NCI-H2196 (cell line): ENCODE measurements at regions not wholly inside any gene's neighbourhood (a gene's known extent, or its start where the extent isn't known, plus 50 kb on each side); places are given as distances from the start of the nearest gene placed in this dataset.

Experiments used
- DNase-seq: peaks from one replicate; lab custom pipeline; 2025; ENCODE audit not compliant: unreplicated experiment; lab: John Stamatoyannopoulos, UW

DNA sequence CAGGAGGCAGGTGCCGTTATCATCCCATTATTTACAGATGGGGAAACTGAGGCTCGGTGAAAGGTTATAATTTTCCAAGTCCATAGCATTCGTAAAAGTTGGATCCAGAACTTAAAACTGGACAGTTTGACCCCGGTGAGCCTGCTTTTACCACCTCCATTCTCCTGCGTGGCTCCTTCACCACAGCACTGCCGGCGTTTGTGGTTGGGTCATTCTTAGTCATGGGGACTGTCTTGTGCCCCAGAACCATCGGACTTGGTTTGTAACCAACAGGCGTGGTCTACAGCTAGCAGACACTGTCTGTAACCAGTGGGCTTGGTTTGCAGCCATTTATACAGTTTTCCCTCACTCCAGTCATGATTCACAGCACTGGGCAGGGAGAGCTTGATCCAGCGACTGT, 511.3 kb downstream of the NPHP4 start:
- no peak for DNase-seq

DNA sequence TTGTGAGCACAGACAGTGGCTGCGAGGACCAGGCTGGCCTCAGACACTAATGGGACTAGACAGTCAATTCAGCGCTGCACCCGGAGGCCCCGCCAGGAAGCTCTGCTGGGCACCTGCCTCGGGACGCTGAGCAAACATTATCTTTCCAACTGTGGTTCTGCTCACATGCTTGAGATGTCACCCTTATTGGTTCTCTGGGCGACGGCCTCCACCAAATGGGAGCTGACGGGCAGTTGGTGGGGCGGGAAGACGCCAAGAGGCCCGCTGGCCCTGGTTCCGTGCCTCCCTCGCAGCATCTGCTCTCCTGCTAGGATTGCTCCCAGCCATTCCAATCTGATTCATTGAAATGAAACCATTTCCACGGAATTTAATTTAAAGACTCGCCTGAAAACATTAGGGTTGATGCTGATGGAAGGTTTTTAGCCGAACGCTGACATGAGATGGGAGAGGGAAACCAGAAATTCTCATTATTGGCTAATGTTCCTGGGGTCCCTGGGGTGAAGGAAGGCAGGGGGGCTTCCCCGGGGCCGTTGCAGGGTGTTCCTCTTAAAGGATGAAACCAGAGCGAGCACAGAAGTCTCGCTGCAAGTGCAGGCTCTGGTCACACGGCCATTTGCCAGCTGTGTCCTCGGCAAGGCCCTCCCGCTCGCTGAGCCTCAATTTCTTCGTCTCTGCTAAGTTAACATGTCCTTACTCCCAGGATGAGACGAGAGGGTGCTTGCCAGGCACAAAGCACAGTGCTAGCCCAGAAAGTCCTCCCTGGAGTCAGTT, 512.2 kb downstream of the NPHP4 start:
- no peak for DNase-seq

DNA sequence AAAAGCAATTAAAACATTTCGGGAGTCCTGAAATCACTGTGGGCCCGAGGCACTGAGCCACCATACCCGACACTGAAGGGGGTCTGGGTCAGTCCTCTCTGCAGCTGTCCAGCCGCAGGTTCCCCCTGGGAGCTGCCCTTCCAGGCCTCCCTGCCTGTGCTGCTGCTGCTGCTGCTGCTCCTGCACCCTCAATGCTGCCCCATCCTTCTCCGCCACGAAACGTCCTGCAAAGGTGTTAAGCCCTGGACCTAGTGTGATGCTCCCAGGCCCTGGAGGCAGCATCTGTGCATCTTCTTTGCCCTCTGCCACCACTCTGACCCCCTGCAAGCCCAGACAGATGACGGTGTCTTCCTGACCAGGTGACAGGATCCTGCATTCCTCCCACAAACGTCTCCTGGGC, 513.3 kb downstream of the NPHP4 start:
- no peak for DNase-seq

DNA sequence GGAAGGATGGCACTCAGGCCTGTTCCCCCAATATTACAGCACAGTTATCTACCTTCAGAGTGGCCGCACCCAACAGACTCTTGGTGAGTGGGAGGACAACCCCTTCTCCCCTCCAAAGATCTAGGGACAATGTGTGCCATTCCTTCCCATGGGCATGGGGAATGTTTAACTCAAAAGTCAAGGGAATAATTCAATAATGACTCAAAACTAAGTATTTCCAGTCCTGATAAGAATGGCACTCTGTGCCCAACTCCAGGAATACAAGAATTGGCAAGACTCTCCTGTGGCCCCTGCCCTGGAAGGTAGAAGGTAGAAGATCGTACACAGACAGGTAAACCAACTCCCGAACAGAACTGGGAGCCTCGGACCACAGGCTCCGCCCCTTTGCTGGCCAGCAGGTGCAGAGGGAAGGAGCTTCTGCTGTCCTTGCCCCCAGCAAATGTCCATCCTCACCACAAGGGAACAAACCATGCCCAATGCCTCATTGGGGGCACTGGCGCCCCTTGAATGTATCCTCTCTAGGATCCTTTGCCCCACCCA, 514.0 kb downstream of the NPHP4 start:
- no peak for DNase-seq

DNA sequence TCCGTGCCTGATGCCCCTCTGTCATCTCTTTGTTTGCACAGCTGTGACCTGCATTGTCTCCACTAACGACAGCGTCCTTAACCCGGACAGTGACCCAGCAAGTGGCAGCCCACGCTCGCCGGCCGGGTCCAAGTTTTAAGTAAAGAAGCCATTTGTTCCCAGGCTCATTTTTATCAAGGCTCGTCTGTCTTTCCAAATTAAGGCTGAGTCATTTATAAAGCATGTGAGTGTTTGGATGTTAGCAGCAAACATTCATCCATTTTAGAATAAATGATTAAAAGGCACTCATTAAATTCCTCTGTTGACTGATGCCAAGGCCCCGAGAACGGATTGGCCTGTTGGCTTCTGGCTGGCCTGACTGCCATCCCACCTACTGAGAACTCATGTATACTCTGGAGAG, 514.5 kb downstream of the NPHP4 start:
- DNase-seq, result no peak

DNA sequence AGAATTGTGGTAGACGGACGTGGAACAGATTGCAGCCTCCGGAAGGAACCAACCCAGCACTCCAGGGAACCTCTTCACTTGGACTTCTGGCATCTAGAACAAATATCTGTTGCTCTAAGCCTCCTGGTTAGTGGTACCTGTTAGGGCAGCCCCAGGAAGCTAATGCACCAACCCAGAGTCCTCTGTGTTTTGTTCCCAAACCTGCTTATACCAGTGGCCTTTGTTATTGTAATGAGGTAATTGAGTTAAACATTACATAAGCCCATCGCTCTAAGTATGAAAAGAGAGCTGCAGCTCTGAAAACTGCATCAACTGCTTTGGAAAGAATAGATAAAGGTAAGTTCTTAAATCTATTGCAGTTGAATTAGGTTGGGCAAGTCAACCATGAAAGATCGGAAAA, 516.7 kb downstream of the NPHP4 start:
- no peak for DNase-seq

DNA sequence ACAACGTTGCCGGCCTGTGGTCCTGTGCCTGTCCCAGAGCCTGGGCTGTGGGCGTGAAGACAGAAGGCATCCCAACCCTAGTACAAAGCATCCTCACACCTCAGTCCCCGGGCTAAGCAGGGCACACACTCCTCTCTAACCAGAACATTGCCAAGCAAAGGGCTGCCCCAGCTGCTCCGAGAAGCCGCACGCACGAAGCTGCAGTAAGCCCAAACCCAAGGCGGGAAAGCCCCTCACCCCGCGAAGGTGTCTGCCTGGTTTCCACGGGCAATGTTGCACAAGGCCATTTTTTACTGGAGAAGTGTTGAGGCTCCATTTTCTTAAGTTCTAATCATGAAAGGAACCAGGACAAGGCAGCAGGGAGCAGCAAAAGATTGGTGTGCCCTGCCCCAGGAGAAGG, 519.0 kb downstream of the NPHP4 start:
- DNase-seq, result no peak

DNA sequence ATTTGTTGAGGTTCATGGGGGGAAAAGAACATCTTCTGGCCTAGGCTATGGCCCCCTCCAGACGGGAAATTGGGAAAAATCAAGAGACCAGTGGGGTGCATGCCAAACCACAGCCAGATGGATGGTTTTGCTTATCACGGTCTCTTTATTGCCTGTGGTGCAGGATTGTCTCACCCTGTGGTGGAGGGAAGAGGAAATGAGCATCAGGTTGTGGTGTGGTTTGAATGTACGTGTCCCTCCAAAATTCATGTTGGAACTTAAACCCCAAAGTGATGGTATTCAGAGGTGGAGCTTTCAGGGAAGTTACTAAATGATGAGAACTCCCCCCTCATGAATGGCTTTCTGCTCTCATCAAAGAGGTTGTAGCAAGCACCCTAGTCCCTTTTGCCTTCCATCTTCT, 525.7 kb downstream of the NPHP4 start:
- no peak for DNase-seq

DNA sequence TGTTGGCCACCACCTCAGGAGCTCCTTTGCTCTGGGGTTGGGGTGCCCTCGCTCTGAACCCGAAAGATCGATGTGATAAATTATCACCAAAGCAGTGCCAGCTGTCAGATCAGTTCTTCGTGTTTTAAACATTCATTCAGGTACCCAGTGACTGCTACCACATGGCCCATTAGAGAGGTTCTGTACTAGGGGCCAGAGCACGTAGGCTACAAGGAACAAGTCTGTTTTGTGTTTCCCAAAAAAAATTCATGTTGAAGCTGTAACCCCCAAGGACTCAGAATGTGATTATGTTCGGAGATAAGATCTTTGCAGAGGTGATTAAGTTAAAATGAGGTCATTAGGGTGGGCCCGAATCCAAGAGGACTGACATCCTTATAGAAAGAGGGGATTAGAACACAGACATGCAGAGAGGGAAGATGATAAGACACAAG, 526.9 kb downstream of the NPHP4 start:
- no peak for DNase-seq

DNA sequence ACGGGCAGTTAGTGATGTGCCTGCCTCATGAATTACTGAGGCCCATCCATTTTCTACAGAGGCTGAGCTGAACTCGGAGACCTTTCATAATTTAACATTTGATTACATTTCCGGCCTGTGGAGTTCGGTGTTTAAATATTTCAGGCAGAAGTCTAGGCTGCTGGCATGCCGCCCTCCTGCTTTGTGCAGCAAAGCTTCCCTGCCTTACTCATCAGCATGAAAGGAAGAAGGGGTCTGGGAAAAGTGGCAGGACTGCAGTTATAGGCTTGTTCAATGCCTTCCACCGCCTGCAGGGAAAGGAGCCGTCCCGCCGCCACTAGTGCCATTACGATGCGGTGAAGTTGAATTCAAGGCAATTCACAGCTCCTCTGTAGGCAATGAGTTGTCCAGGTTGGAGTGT, 527.9 kb downstream of the NPHP4 start:
- DNase-seq, result no peak

DNA sequence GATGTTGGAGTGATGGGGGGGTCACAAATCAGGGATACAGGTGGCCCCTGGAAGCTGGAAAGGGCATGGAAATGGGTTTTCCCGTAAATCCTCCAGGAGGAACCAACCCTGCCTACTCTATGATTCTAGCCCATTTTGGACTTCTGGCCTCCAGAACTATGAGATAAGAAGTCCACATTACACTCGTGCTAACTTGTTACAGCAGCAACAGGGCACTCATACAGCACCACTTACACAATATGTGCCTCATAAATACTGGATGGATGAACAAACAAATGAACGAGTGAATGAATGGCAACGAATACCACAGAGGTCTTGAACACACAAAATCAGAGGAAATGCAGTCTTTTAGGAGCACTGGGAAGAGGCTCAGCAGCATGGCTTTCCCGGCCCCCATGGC, 531.3 kb downstream of the NPHP4 start:
- DNase-seq, result no peak

DNA sequence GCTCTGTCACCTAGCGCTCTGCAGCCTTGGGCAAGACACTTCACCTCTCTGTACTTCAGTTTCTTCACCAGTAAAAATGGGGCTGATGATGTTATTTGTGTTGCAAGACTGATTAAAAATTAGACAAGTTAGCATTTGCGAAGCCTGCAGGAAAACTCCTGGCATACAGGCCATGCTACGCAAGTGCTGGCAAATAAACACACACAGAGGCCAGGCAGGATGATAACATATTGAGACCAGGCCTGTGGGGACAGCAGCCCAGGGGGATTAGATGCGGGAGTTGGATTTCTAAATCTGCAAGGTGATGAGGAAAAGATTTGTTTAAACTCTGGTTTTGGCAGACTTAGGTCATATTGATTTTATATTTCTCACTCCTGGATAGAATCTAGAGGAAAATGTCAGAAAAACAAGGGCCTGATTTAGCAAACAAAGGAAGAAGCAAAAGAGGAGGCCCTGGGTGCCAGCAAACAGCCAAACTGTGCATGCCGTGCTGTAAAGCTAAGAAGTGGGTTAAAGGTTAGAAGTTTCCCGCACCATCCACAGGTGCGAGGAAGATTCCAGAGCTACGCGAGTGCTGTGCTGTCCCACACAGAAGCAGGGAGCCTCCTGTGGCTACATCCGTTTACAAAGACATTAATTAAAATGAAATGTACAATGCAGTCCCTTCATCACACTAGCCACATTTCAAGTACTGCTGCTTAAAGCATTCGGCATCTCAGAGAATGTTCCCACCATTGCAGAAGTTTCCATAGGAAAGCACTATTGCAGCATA, 532.2 kb downstream of the NPHP4 start:
- DNase-seq, result no peak

DNA sequence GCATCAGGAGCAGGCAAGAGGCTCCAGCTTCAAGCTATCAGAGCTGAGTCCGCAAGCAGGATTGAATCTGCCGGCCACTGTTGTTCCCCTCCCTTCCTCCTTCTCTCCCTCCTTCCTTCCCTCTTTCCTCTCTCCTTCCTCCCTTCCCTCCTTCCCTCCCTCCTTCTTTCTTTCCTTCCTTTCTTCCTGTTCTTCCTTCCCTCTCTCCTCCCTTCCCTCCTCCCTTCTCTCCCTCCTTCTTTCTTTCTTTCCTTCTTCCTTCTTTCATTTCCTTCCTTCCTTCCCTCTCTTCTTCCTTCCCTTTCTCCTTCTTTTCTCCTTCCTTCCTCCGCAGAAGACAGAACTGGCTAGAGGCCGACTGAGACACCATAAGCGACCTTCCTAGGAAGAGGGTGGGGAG, 534.0 kb downstream of the NPHP4 start:
- DNase-seq, result no peak

DNA sequence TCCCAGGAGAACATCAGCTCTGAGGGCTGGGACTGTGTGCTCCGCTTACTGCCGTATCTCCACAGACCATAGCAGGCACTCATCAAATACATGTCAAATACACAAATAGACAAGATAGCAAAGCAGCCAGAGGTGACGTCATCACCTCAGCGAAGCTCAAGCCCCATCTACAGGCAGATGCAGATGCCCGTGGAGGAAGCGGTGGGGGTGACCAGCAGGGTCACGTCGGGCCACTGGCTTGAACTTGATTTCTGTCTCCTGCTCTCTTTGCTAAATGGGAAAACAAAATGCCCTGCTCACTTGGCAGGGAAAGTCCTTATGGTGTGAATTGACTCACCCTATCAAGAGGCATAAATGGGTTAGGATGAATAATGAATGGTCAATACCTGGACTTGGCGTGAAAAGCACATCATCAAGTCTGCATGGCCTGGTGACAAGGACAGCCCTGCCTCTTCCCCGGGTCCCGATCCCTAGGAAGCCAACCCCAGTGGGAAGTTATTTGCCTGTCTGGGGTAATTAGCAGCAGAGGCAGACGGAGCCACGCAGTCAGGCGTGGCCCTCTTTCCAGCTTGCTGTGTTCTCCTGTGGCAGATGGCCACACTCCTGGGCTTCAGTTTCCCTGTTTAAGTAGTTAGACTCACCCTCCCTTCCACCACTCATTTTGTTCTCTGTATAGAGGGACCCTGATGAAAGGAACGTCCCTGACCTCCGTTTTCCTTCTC, 536.0 kb downstream of the NPHP4 start:
- no peak for DNase-seq

DNA sequence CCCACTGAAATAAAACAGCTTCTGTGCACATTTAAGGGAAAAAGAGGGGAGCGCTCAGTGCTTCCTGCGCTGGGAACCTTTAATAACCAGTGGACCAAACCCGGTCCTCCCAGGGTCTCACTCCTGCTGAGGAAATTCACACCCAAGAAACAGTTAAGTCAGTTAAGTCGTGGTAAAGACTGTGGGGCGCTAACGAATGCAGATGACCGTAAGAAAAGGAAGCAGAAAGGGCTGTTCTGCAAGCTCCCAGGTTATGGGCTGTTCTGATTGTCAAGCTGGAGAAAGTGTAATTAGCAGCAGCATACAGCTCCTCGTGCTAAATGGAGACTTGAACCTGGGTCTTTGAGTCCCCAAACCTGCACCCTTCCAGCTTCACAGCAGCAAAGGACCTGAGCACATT, 536.6 kb downstream of the NPHP4 start:
- no peak for DNase-seq

DNA sequence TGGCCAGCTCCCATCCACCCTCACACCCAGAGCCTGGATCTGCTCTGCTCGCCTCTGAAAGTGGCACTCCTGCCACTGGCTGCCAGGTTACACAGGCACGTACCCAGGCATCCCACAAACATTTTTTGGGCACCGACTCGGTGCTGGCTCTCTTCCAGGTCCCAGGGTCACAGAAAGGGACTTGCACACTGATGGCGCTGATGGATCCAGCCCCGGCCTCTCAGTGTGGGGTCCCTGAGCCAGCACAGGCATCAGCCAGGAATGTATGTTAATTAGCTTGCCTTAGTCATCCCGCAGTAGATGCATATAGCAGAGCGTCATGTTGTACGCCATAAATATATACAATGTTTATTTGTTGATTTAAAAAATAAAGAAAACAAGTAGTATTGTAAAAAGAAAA, 537.2 kb downstream of the NPHP4 start:
- DNase-seq, result no peak

DNA sequence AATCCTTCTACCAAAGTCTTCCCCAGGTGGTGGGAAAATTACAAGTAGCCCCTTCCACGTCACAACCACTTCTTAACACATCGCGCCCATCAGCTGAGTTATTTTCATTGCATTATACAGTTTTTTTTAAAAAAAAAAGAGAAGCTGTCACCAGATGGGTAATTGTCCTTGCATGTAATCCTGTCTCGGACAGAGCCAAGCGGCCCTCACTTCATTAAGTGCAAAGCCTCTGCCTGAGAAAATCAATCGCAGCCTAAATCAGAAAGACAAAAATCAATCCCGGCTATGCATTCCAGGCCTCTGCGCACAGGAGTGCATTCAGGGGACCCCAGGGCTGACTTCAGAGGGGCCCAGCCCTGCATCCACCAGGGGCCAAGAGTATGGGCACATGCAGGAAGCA, 538.9 kb downstream of the NPHP4 start:
- DNase-seq, result no peak

DNA sequence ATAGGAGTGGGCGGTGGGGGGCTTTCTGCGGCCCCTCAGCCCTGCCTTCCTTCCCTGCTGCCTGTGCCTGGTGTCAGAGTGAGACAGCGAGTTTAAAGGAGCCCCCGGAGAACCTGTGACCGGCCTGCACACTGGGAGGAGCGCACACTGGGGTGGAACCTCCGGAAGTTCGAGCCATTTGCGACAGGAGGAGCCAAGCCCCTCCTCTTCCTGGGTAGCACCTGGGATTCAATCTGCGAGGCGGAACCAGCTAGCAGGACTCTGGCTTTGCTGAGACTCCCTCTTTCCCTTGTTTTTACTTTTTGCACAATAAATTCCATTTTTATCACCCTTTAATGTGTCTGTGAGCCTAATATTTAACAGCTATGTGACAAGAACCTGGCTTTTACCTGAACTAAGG, 540.6 kb downstream of the NPHP4 start:
- DNase-seq, result no peak

DNA sequence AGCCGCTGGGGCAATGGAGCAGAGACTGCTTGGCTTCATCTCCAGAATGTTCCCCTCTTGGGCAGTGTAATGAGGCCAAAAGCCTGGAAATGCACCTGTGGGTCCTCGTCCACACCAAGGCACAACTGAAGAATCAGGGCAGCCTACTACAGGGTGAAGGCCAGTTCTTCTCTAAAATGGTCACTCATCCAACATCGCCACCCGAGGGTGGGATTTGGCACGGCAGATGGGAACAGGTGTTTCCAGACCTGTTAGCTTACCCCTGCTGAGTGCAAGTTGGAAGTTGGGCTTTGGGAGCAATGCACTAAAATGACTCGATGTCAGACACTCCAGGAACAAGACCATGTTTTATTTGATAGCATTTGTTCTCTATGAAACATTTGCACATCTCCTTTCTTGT, 543.7 kb downstream of the NPHP4 start:
- peak; percentile 63 for DNase-seq

DNA sequence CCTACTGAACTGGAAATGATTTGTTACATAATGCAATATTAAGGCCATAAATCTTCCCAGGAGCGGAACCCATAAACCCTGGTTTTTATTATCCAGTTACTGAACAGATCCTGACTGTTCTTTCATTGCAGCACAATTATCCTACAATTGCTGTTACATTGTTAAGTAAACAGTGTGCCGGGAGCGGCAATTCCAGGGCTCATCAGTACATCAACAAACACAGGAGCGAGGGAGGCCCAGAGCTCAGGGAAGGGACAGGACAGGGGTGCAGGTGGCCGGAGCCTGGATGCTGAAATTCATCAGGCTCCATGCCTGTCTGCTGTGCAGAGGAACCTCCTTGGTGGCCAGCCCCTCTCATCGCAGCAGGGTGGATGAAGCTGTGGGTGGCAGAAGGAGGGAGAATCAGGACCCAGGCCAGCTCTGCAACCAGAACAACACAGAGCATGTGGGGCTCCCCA, 544.7 kb downstream of the NPHP4 start:
- no peak for DNase-seq

DNA sequence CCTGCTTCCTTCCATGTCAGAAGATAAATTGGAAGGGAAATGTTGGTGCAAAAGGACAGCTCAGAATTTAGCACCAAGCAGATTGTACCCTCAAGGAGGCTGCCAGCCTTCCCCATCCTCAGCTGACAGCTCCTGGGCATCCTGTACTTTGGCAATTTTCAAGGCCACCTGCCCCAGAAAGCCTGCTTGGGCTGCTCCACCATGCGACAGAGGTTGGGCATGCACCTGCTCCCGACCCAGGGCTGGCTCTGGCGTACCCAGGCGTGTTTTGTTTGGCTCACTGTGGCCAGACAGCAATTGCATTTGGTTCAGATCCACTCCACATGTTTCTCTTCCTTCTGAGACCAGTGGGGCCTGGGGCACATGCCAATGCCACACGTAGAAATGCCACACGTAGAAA, 547.8 kb downstream of the NPHP4 start:
- peak; percentile 41 for DNase-seq

DNA sequence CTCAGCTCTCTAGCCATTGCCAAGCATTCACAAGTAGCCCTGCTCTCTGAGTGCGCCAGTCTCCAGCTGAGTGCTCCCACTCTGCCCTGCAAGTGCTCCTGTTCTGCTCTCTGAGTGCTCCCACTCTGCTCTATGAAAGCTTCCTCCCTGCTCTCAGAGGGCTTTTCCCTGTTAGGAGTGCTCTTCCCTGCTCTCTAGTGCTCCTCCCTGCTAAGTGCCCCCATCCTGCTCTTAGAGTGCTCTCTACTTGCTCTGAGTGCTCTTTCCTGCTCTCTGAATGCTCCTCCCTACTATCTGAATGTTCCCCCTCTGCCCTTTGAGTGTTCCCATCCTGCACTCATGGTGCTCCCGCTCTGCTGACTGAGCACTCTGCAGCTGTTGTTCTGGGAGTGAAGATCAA, 555.4 kb downstream of the NPHP4 start:
- no peak for DNase-seq
